K562 (cell line): ENCODE measurements at regions not wholly inside any gene's neighbourhood (a gene's known extent, or its start where the extent isn't known, plus 50 kb on each side); places are given as distances from the start of the nearest gene placed in this dataset.
A peak's percentile ranks its signal among the peaks of the same experiment; 100 is the strongest.

Source experiments
- ATAC-seq: fragments of 200-7000 bp; cut with Tn5 transposase; 3 replicates; pipeline ENCODE4 v1.9.1; 2020; ENCODE audit warnings: moderate library complexity
- BruUV-seq: library from RNA; stranded (reverse); fragments of 400-500 nt; replicated peaks from 2 replicates; lab custom pipeline; 2021; lab: Mats Ljungman, UMichigan
- CTCF ChIA-PET: fragments of 300-600 bp; formaldehyde crosslinking; extraction: SDS; loops from one replicate; lab custom pipeline; 2021; ENCODE audit warnings: low intra/inter-chr PET ratio; lab: Yijun Ruan, JAX
- POLR2A ChIA-PET: fragments of 300-600, 350-650 bp; sonication (Branson Sonifier 250); formaldehyde crosslinking; extraction: SDS; loops from one replicate; lab custom pipeline; 2021; ENCODE audit warnings: antibody characterized with exemption, inconsistent platforms; lab: Yijun Ruan, JAX
- DNase-seq, 4 experiments: peaks; one replicate each; pipeline versions ENCODE4 v3.0.0 to v3.0.0-alpha.2; 2011 to 2018; ENCODE audit warnings: low spot score in 3 of 4, mixed read lengths in 3 of 4; ENCODE audit errors: extremely low read depth in 1 of 4
- FAIRE-seq: peaks from 2 replicates; lab custom pipeline; 2011; peaks lifted over from hg19 to GRCh38; lab: Jason Lieb, UNC
- H2AFZ ChIP-seq: 2 replicates; pipeline ENCODE4 v1.6.0; 2011; ENCODE audit warnings: low read depth, low read length, control low read depth, inconsistent platforms
- H3K27ac ChIP-seq: fragments of 200-600 bp; 3 replicates; pipeline ENCODE4 v1.8.0; 2011; ENCODE audit warnings: low read depth, mild to moderate bottlenecking, control low read depth, inconsistent platforms, low read length, moderate library complexity, mixed read lengths; ENCODE audit errors: extremely low read depth
- H3K27me3 ChIP-seq, 2 experiments: fragments of 300-600 bp in 1 of 2; 2 replicates in 1 of 2; 3 replicates in 1 of 2; pipeline versions ENCODE4 v1.6.0 to v1.8.0; 2011; ENCODE audit warnings: inconsistent platforms in 2 of 2, low read length in 2 of 2, mild to moderate bottlenecking in 1 of 2, mixed read lengths in 1 of 2, moderate library complexity in 1 of 2; ENCODE audit not compliant: control insufficient read depth in 2 of 2, insufficient read depth in 2 of 2
- H3K36me3 ChIP-seq: fragments of 300-600 bp; 3 replicates; pipeline ENCODE4 v1.8.0; 2011; ENCODE audit warnings: mild to moderate bottlenecking, low read length, inconsistent platforms; ENCODE audit not compliant: control insufficient read depth, insufficient read depth
- H3K4me1 ChIP-seq, 2 experiments: fragments of 200-600 bp in 1 of 2; replicated peaks in 1 of 2; 2 replicates in 1 of 2; 3 replicates in 1 of 2; pipeline versions ENCODE4 v1.5.1 to v1.8.0; 2011; ENCODE audit warnings: inconsistent platforms in 2 of 2, low read length in 2 of 2, mild to moderate bottlenecking in 1 of 2, mixed read lengths in 1 of 2, moderate library complexity in 1 of 2; ENCODE audit not compliant: control insufficient read depth in 2 of 2, insufficient read depth in 2 of 2
- H3K4me2 ChIP-seq: 2 replicates; pipeline ENCODE4 v1.6.1; 2011; ENCODE audit warnings: low read length, control low read depth, inconsistent platforms, mixed read lengths; ENCODE audit not compliant: insufficient read depth
- H3K4me3 ChIP-seq: fragments of 200-600 bp; sonication (generic), shearing (Covaris generic); 2 replicates; pipeline ENCODE4 v1.5.1; 2016; ENCODE audit warnings: control low read depth, inconsistent platforms
- H3K79me2 ChIP-seq: fragments of 200-600 bp; 3 replicates; pipeline ENCODE4 v1.8.0; 2011; ENCODE audit warnings: low read length, inconsistent platforms; ENCODE audit not compliant: control insufficient read depth, insufficient read depth
- H3K9ac ChIP-seq, 2 experiments: 2 replicates each; pipeline versions ENCODE4 v1.6.0 to v1.6.1; 2011; ENCODE audit warnings: low read depth in 2 of 2, low read length in 2 of 2, control low read depth in 1 of 2, inconsistent platforms in 1 of 2, mild to moderate bottlenecking in 1 of 2, mixed read lengths in 1 of 2; ENCODE audit not compliant: insufficient read depth in 1 of 2
- H3K9me1 ChIP-seq: one replicate; pipeline ENCODE4 v1.6.0; 2011; ENCODE audit warnings: inconsistent platforms, mild to moderate bottlenecking, low read length, moderate library complexity; ENCODE audit not compliant: control insufficient read depth, insufficient read depth
- H3K9me3 ChIP-seq: replicated peaks from 2 replicates; pipeline ENCODE4 v1.5.1; 2011; ENCODE audit warnings: low read depth, low read length, inconsistent platforms; ENCODE audit not compliant: control insufficient read depth, insufficient read depth
- H4K20me1 ChIP-seq: replicated peaks from 2 replicates; pipeline ENCODE4 v1.6.1; 2011; ENCODE audit warnings: low read length, inconsistent platforms, mixed read lengths; ENCODE audit not compliant: control insufficient read depth, insufficient read depth
- CCAR2 ChIP-seq: fragments of 200-400 bp; formaldehyde crosslinking; IDR thresholded peaks from 2 replicates; pipeline ENCODE4 v1.6.1; 2017; ENCODE audit warnings: mild to moderate bottlenecking, low read depth, low read length
- CREM ChIP-seq: IDR thresholded peaks from 2 replicates; pipeline ENCODE4 v1.6.1; 2014; ENCODE audit warnings: antibody characterized with exemption, low read depth
- CXXC5 ChIP-seq: fragments of 250-450 bp; sonication (Bioruptor Pico); IDR thresholded peaks from 2 replicates; pipeline ENCODE4 v1.8.0; 2022; ENCODE audit warnings: inconsistent platforms, mild to moderate bottlenecking, moderate library complexity
- HNRNPK ChIP-seq: fragments of 200-400 bp; formaldehyde crosslinking; IDR thresholded peaks from one replicate; pipeline ENCODE4 v1.6.1; 2018; ENCODE audit warnings: mild to moderate bottlenecking, low read depth, low read length; ENCODE audit not compliant: poor library complexity, severe bottlenecking
- MCM2 ChIP-seq: fragments of 450-650 bp; IDR thresholded peaks from 2 replicates; pipeline ENCODE4 v1.6.1; 2017; ENCODE audit warnings: low read depth, mild to moderate bottlenecking
- NCOA6 ChIP-seq: fragments of 450-650 bp; IDR thresholded peaks from 2 replicates; pipeline ENCODE4 v1.6.1; 2017; ENCODE audit warnings: mild to moderate bottlenecking
- PCBP1 ChIP-seq: fragments of 200-400 bp; formaldehyde crosslinking; IDR thresholded peaks from 2 replicates; pipeline ENCODE4 v1.6.1; 2018; ENCODE audit warnings: mild to moderate bottlenecking, low read depth, low read length; ENCODE audit not compliant: poor library complexity, severe bottlenecking
- PCBP2 ChIP-seq: fragments of 200-400 bp; formaldehyde crosslinking; IDR thresholded peaks from 2 replicates; pipeline ENCODE4 v1.6.1; 2018; ENCODE audit warnings: low read length, low read depth, mild to moderate bottlenecking, moderate library complexity; ENCODE audit not compliant: poor library complexity, severe bottlenecking
- POLR2AphosphoS2 ChIP-seq: IDR thresholded peaks from 2 replicates; pipeline ENCODE4 v1.6.1; 2012; ENCODE audit warnings: low read length, improper control_type of control experiment
- PTRF ChIP-seq: fragments of 450-650 bp; IDR thresholded peaks from 2 replicates; pipeline ENCODE4 v1.6.1; 2016; ENCODE audit warnings: mild to moderate bottlenecking, missing genetic modification characterization, missing compliant biosample characterization
- SAFB ChIP-seq: fragments of 200-400 bp; formaldehyde crosslinking; IDR thresholded peaks from 2 replicates; pipeline ENCODE4 v1.6.1; 2017; ENCODE audit warnings: low read depth, low read length, borderline replicate concordance
- SNAPC5 ChIP-seq: fragments of 250-450 bp; sonication (Bioruptor Pico); IDR thresholded peaks from 2 replicates; pipeline ENCODE4 v1.8.0; 2021; ENCODE audit warnings: moderate library complexity, mild to moderate bottlenecking, inconsistent platforms
- SP2 ChIP-seq: IDR thresholded peaks from 2 replicates; pipeline ENCODE4 v1.6.1; 2011; ENCODE audit warnings: mild to moderate bottlenecking, low read depth, low read length, moderate library complexity; ENCODE audit not compliant: poor library complexity, severe bottlenecking; ENCODE audit errors: extremely low read depth
- SRF ChIP-seq, 2 experiments: fragments of 250-450, 450-650 bp in 1 of 2; sonication (Bioruptor Pico) in 1 of 2; sonication (generic) in 1 of 2; formaldehyde crosslinking; IDR thresholded peaks; 2 replicates each; pipeline versions ENCODE4 v1.5.0 to v1.5.1; 2020 to 2022; ENCODE audit warnings: mild to moderate bottlenecking in 1 of 2, missing genetic modification reagents in 1 of 2
- TARDBP ChIP-seq: fragments of 450-650 bp; IDR thresholded peaks from 2 replicates; pipeline ENCODE4 v1.6.1; 2016
- ZKSCAN3 ChIP-seq: fragments of 250-450 bp; sonication (Bioruptor Pico); IDR thresholded peaks from 2 replicates; pipeline ENCODE4 v1.4.0; 2020
- ZNF253 ChIP-seq: fragments of 250-450 bp; sonication (Bioruptor Pico); conservative IDR thresholded peaks from 2 replicates; pipeline ENCODE4 v1.6.1; 2021; ENCODE audit warnings: mild to moderate bottlenecking
- ZNF449 ChIP-seq: fragments of 250-450 bp; sonication (Bioruptor Pico); IDR thresholded peaks from 2 replicates; pipeline ENCODE4 v1.8.0; 2022; ENCODE audit warnings: moderate library complexity, mild to moderate bottlenecking, inconsistent platforms
- ZSCAN32 ChIP-seq: fragments of 450-650 bp; formaldehyde crosslinking; IDR thresholded peaks from 2 replicates; pipeline ENCODE4 v1.4.0; 2020; ENCODE audit warnings: mild to moderate bottlenecking, moderate library complexity
- WGBS: fragments of 100-300 bp; shearing (Covaris generic); methylation state at CpG from one replicate; pipeline ENCODE4 v1.1.6; 2016; ENCODE audit warnings: low coverage, mixed read lengths; ENCODE audit not compliant: insufficient coverage; ENCODE audit errors: missing lambda C conversion rate; 5-methylcytosine and 5-hydroxymethylcytosine counted together
- in situ Hi-C: fragments of 300-500 bp; cut with MboI; formaldehyde crosslinking; loops from 4 replicates; pipeline ENCODE4 v1.15.0; 2018; ENCODE audit warnings: inconsistent platforms, mixed read lengths
- intact Hi-C: fragments of 100-400 bp; cut with micrococcal nuclease; formaldehyde crosslinking; loops from 2 replicates; pipeline ENCODE4 v1.14.2; 2022

DNA sequence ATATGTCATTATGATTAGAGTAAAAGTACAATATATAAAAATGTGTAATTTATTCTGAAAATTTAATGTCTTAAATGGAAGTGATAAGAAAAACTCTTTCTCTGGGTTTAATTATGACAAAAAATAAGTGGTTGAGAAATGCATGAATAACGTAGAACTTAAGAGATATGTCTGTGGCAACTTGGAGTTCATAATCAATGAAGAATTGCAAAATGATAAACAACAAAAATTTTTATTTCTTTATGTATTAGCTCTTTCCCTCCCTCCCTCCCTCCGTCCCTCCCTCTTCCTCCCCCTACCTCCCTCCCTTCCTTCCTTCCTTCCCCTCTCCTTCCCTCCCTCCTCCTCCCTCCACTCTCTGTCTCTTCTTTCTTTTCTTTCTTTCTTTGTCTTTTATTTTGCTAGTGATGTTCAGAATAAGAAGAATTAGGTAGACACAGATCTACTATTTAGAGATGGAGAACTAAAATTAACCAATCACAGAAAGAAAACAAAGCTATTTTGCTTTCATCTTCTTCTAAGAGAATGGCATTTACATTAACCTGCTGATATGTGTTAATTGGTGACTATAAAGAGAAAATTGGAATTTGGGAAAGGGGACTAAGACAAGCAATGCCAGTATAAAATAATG is 96.3 kb upstream of the PDC start:
- H3K27ac ChIP-seq, result no peak overlapping the region
- H3K9me3 ChIP-seq, result no peaks in the 10 kb centered on the region
- FAIRE-seq (no peak), DNase-seq (no peak), ATAC-seq (no peak)
- WGBS, result 0% methylated on average over 1 of the region's 2 CpGs
- no peaks in the 10 kb centered on the region for H4K20me1 ChIP-seq
- no peak overlapping the region for H2AFZ ChIP-seq
- TF ChIP-seq NCOA6, result no peak
- TF ChIP-seq PCBP2, result peak; percentile 100
- TF ChIP-seq CCAR2, result no peak
- no peak for TF ChIP-seq SP2
- TF ChIP-seq HNRNPK, result peak; percentile 93
- no peak for TF ChIP-seq CXXC5
- no peak for TF ChIP-seq TARDBP
- TF ChIP-seq ZKSCAN3, result no peak
- no peak for TF ChIP-seq PTRF (tag)
- no peak for TF ChIP-seq ZSCAN32 (CRISPR knock-in tag)
- no peak for TF ChIP-seq SNAPC5 (CRISPR knock-in tag)
- TF ChIP-seq CREM, result no peak
- TF ChIP-seq SRF (CRISPR knock-in tag; IDR thresholded peaks at IDR 0.05), result no peak
- TF ChIP-seq PCBP1, result peak; percentile 87
- TF ChIP-seq POLR2AphosphoS2, result no peak
- TF ChIP-seq SAFB, result no peak
- no peak for TF ChIP-seq MCM2
- no peak for TF ChIP-seq ZNF253
- TF ChIP-seq ZNF449, result no peak
- H3K36me3 ChIP-seq, result no peaks in the 10 kb centered on the region
- in situ Hi-C loops, result no loop called here
- no peak overlapping the region for H3K4me2 ChIP-seq
- H3K4me1 ChIP-seq, result no peaks in the 10 kb centered on the region
- no TSS peak for BruUV-seq
- CTCF ChIA-PET, result no interaction called here
- intact Hi-C loops, result no loop called here
- H3K9ac ChIP-seq, result no peak overlapping the region
- no peaks in the 10 kb centered on the region for H3K27me3 ChIP-seq
- H3K4me3 ChIP-seq, result no peak overlapping the region
- H3K9me1 ChIP-seq, result no peaks in the 10 kb centered on the region
- H3K79me2 ChIP-seq, result no peaks in the 10 kb centered on the region
- POLR2A ChIA-PET, result no interaction called here
